Neural cell (in vitro differentiated cells): ENCODE measurements at regions not wholly inside any gene's neighbourhood (a gene's known extent, or its start where the extent isn't known, plus 50 kb on each side); places are given as distances from the start of the nearest gene placed in this dataset.

ENCODE experiments used
- EZH2 ChIP-seq: fragments of 200-600, 300-800 bp; shearing (Covaris generic), sonication (generic); IDR thresholded peaks from 2 replicates; pipeline ENCODE4 v1.6.1; 2014; ENCODE audit warnings: antibody characterized with exemption, low read length, borderline replicate concordance, mild to moderate bottlenecking; ENCODE audit not compliant: insufficient read depth, poor library complexity, severe bottlenecking
- MXI1 ChIP-seq: fragments of 450-650 bp; conservative IDR thresholded peaks from 2 replicates; pipeline ENCODE4 v1.6.1; 2014; ENCODE audit warnings: antibody characterized with exemption, mild to moderate bottlenecking; ENCODE audit not compliant: poor library complexity, severe bottlenecking
- POLR2AphosphoS5 ChIP-seq: IDR thresholded peaks from 2 replicates; pipeline ENCODE4 v1.6.1; 2012
- RAD21 ChIP-seq: fragments of 450-650 bp; conservative IDR thresholded peaks from 2 replicates; pipeline ENCODE4 v1.6.1; 2014; ENCODE audit warnings: antibody characterized with exemption, mild to moderate bottlenecking, moderate library complexity
- SMC3 ChIP-seq: fragments of 450-650 bp; conservative IDR thresholded peaks from 2 replicates; pipeline ENCODE4 v1.6.1; 2014; ENCODE audit warnings: antibody characterized with exemption, mild to moderate bottlenecking, moderate library complexity; ENCODE audit not compliant: poor library complexity
- TAF1 ChIP-seq: IDR thresholded peaks from 2 replicates; pipeline ENCODE4 v1.6.1; 2012; ENCODE audit warnings: low read depth
- TF ChIP-seq, protein P1 (sequence below): fragments of 450-650 bp; IDR thresholded peaks from 2 replicates; pipeline ENCODE4 v1.5.1; 2014; ENCODE audit warnings: antibody characterized with exemption, mild to moderate bottlenecking, moderate library complexity; ENCODE audit not compliant: poor library complexity, severe bottlenecking

DNA sequence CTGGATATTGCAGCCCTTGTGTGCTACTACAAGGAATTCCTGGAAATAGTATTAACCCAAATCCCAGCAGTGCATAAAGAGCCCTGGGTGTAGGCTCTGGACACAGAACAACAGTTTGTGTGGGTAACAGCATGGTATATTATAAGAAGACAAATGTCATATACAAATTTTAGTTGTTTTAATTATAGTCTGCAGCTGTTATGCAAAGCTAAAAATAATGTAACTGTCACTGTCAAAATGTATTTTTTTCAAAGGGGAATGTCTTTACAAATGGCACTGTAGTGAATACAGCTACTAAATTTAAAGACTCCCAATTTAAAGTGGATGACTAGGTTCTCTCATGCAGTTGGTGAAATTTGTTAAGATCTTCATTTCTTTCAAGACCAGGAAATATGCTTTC, 339.0 kb downstream of the GPR37 start:
- TF ChIP-seq, protein P1, sequence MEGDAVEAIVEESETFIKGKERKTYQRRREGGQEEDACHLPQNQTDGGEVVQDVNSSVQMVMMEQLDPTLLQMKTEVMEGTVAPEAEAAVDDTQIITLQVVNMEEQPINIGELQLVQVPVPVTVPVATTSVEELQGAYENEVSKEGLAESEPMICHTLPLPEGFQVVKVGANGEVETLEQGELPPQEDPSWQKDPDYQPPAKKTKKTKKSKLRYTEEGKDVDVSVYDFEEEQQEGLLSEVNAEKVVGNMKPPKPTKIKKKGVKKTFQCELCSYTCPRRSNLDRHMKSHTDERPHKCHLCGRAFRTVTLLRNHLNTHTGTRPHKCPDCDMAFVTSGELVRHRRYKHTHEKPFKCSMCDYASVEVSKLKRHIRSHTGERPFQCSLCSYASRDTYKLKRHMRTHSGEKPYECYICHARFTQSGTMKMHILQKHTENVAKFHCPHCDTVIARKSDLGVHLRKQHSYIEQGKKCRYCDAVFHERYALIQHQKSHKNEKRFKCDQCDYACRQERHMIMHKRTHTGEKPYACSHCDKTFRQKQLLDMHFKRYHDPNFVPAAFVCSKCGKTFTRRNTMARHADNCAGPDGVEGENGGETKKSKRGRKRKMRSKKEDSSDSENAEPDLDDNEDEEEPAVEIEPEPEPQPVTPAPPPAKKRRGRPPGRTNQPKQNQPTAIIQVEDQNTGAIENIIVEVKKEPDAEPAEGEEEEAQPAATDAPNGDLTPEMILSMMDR, result no peak
- TF ChIP-seq RAD21 (no peak), MXI1 (no peak), EZH2 (no peak), POLR2AphosphoS5 (no peak), TAF1 (no peak), SMC3 (no peak)
